ENCODE measurements at regions not wholly inside any gene's neighbourhood (a gene's known extent, or its start where the extent isn't known, plus 50 kb on each side); places are given as distances from the start of the nearest gene placed in this dataset.

DNA sequence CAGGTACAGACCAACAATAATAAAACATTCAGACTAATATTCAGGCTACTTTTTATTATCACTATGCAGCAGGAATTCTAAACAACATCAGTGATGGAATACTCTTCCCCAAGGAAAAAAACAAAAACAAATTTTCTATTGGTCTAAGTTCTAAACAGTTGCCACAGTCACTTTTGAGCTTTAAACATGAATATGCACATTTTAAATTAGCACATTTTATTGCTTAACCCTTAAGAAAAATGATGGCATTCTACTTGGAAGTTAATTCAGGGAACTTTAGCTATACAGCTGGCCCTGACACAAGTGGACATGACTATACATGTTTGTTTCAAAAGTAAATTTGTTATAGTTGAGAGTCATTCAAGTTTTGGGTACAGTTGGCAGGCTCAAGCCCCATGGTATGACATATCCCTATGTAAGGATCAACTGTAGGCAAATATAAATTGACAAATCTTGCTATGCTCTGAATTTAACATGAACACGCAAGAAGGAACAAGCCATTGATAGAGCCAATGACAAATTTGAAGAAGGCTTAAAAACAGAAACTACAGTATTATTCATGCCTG is 224.3 kb upstream of the AMIGO2 start:
- Mint-ChIP-seq H3K27ac (no peak overlapping the region), H3K4me3 (no peak overlapping the region), H3K4me1 (peaks cover 14% of the 10 kb centered on the region), H3K27me3 (ENCODE audit: low read depth in 3 of 3) (peaks cover 3 to 10% (median 4%) of the 10 kb centered on the region in 3 donors), H3K9me3 (peaks cover 0 to 9% (median 4%) of the 10 kb centered on the region in 7 donors), H3K36me3 (no peaks in the 10 kb centered on the region)
- no peak overlapping the region for H3K4me3 ChIP-seq (replicated peaks in 1 of 3; ENCODE audit: low read depth in 2 of 3, low read length in 3 of 3)
- no peaks in the 10 kb centered on the region for H3K36me3 ChIP-seq (replicated peaks in 1 of 2; ENCODE audit: control insufficient read depth in 1 of 2, insufficient read depth in 2 of 2, low read length in 2 of 2)
- H3K27me3 ChIP-seq (ENCODE audit: control insufficient read depth in 2 of 2, insufficient read depth in 2 of 2, low read length in 2 of 2): no peaks in the 10 kb centered on the region
- no peak overlapping the region for H2AFZ ChIP-seq (ENCODE audit: insufficient read depth, low read depth, low read length, poor library complexity, severe bottlenecking)
- TF ChIP-seq, protein P1, sequence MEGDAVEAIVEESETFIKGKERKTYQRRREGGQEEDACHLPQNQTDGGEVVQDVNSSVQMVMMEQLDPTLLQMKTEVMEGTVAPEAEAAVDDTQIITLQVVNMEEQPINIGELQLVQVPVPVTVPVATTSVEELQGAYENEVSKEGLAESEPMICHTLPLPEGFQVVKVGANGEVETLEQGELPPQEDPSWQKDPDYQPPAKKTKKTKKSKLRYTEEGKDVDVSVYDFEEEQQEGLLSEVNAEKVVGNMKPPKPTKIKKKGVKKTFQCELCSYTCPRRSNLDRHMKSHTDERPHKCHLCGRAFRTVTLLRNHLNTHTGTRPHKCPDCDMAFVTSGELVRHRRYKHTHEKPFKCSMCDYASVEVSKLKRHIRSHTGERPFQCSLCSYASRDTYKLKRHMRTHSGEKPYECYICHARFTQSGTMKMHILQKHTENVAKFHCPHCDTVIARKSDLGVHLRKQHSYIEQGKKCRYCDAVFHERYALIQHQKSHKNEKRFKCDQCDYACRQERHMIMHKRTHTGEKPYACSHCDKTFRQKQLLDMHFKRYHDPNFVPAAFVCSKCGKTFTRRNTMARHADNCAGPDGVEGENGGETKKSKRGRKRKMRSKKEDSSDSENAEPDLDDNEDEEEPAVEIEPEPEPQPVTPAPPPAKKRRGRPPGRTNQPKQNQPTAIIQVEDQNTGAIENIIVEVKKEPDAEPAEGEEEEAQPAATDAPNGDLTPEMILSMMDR (IDR thresholded peaks at IDR 0.05): no peak
- H3K4me1 ChIP-seq (ENCODE audit: control insufficient read depth in 1 of 2, insufficient read depth in 2 of 2, low read length in 2 of 2): peaks cover 12% of the 10 kb centered on the region in 2 donors
- no peaks in the 10 kb centered on the region for H4K20me1 ChIP-seq (ENCODE audit: insufficient read depth, low read length)
- no peak overlapping the region for H3K27ac ChIP-seq (ENCODE audit: low read depth in 1 of 2, low read length in 2 of 2)
- H3K9ac ChIP-seq (ENCODE audit: insufficient read depth, low read length, poor library complexity, severe bottlenecking): no peak overlapping the region
- intact Hi-C loops (cut with micrococcal nuclease): no loop called here
- WGBS (ENCODE audit: insufficient coverage): no CpG with 5 or more reads among the region's 1 CpG
- H3K4me2 ChIP-seq (replicated peaks; ENCODE audit: extremely low read depth, low read length, poor library complexity, severe bottlenecking): no peak overlapping the region
- no peaks in the 10 kb centered on the region for H3K79me2 ChIP-seq (ENCODE audit: insufficient read depth, low read length)
- no peak for DNase-seq
- no peaks in the 10 kb centered on the region for H3K9me3 ChIP-seq (replicated peaks in 1 of 2; ENCODE audit: control insufficient read depth in 1 of 2, insufficient read depth in 1 of 2, low read length in 2 of 2)

- Histone ChIP-seq H3K27ac (ENCODE audit: low read depth in 1 of 2, low read length in 2 of 2) (no peak overlapping the region), H4K20me1 (ENCODE audit: insufficient read depth, low read length) (no peaks in the 10 kb centered on the region), H2AFZ (ENCODE audit: insufficient read depth, low read depth, low read length, poor library complexity, severe bottlenecking) (no peak overlapping the region), H3K27me3 (ENCODE audit: control insufficient read depth in 2 of 2, insufficient read depth in 2 of 2, low read length in 2 of 2) (no peaks in the 10 kb centered on the region), H3K9me3 (replicated peaks in 1 of 2; ENCODE audit: control insufficient read depth in 1 of 2, insufficient read depth in 1 of 2, low read length in 2 of 2) (no peaks in the 10 kb centered on the region), H3K79me2 (ENCODE audit: insufficient read depth, low read length) (no peaks in the 10 kb centered on the region), H3K36me3 (replicated peaks in 1 of 2; ENCODE audit: control insufficient read depth in 1 of 2, insufficient read depth in 2 of 2, low read length in 2 of 2) (no peaks in the 10 kb centered on the region), H3K4me3 (replicated peaks in 1 of 3; ENCODE audit: low read depth in 2 of 3, low read length in 3 of 3) (no peak overlapping the region), H3K9ac (ENCODE audit: insufficient read depth, low read length, poor library complexity, severe bottlenecking) (no peak overlapping the region), H3K4me1 (ENCODE audit: control insufficient read depth in 1 of 2, insufficient read depth in 2 of 2, low read length in 2 of 2) (peaks cover 12% of the 10 kb centered on the region in 2 donors), H3K4me2 (replicated peaks; ENCODE audit: extremely low read depth, low read length, poor library complexity, severe bottlenecking) (no peak overlapping the region)
- peaks cover 3 to 10% (median 4%) of the 10 kb centered on the region in 3 donors for H3K27me3 Mint-ChIP-seq (ENCODE audit: low read depth in 3 of 3)
- intact Hi-C loops (cut with micrococcal nuclease): no loop called here
- H3K4me3 Mint-ChIP-seq: no peak overlapping the region
- TF ChIP-seq, protein P1 (IDR thresholded peaks at IDR 0.05): no peak
- H3K27ac Mint-ChIP-seq: no peak overlapping the region
- H3K9me3 Mint-ChIP-seq: peaks cover 0 to 9% (median 4%) of the 10 kb centered on the region in 7 donors
- peaks cover 14% of the 10 kb centered on the region for H3K4me1 Mint-ChIP-seq
- no peaks in the 10 kb centered on the region for H3K36me3 Mint-ChIP-seq
- 100% methylated on average over 3 of the region's 7 CpGs for WGBS (ENCODE audit: insufficient coverage)
- DNase-seq: no peak
Measured at GRCh38 chr12:47303207-47303606, 223.4 kb upstream of the AMIGO2 start.

All from CD14-positive monocyte (primary cell).